ENCODE measurements at regions not wholly inside any gene's neighbourhood (a gene's known extent, or its start where the extent isn't known, plus 50 kb on each side); places are given as distances from the start of the nearest gene placed in this dataset.

DNA sequence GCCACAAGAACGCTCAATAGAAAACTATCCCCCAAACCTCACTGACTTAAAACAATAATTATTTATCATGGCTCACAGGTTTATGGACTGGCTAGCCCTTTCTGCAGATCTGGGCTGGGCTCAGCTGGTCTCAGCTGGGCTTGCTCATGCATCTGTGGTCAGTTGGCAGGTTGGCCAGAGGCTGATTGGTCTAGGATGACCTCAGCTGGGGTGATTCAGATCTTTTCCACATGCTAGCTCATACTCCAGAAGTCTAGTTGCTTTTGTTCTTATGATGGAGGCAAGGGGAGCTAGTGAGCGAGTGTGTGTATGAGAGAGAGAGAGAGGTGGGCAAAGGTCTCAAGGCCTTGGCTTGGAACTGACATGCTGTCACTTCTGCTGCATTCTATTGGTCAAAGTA is 181.2 kb upstream of the NRXN3 start:
- TF ChIP-seq, protein P1, sequence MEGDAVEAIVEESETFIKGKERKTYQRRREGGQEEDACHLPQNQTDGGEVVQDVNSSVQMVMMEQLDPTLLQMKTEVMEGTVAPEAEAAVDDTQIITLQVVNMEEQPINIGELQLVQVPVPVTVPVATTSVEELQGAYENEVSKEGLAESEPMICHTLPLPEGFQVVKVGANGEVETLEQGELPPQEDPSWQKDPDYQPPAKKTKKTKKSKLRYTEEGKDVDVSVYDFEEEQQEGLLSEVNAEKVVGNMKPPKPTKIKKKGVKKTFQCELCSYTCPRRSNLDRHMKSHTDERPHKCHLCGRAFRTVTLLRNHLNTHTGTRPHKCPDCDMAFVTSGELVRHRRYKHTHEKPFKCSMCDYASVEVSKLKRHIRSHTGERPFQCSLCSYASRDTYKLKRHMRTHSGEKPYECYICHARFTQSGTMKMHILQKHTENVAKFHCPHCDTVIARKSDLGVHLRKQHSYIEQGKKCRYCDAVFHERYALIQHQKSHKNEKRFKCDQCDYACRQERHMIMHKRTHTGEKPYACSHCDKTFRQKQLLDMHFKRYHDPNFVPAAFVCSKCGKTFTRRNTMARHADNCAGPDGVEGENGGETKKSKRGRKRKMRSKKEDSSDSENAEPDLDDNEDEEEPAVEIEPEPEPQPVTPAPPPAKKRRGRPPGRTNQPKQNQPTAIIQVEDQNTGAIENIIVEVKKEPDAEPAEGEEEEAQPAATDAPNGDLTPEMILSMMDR (IDR thresholded peaks at IDR 0.05), result no peak
- TF ChIP-seq POLR2A (IDR thresholded peaks at IDR 0.05) (no peak), POLR2AphosphoS5 (IDR thresholded peaks at IDR 0.05) (no peak), EP300 (IDR thresholded peaks at IDR 0.05) (no peak)

All from suprapubic skin (tissue), 4 donors.